Ovary (tissue), 3 donors: ENCODE measurements at regions not wholly inside any gene's neighbourhood (a gene's known extent, or its start where the extent isn't known, plus 50 kb on each side); places are given as distances from the start of the nearest gene placed in this dataset.

Experiments
- CTCF ChIP-seq, 3 donors: fragments of 450-650 bp in 2 of 3; fragments of 200-600 bp in 1 of 3; IDR thresholded peaks; one replicate each; pipeline versions ENCODE4 v1.5.1 to v1.8.0; 2016 to 2022; ENCODE audit warnings: antibody characterized with exemption in 3 of 3, mild to moderate bottlenecking in 1 of 3
- POLR2A ChIP-seq: fragments of 450-650 bp; IDR thresholded peaks from one replicate; pipeline ENCODE4 v1.6.1; 2017; ENCODE audit warnings: antibody characterized with exemption, mild to moderate bottlenecking, moderate library complexity
- donor health status: DM: no; HTN: no; CAD: no.

- TF ChIP-seq CTCF (IDR thresholded peaks at IDR 0.05) (no peak), POLR2A (no peak)
Observed at GRCh38 chr2:235206399-235206798, 254.6 kb downstream of the SH3BP4 start.
